Lower lobe of right lung (tissue), 2 donors: ENCODE measurements at regions not wholly inside any gene's neighbourhood (a gene's known extent, or its start where the extent isn't known, plus 50 kb on each side); places are given as distances from the start of the nearest gene placed in this dataset.
A peak's percentile ranks its signal among the peaks of the same experiment; 100 is the strongest.

Experiments
- ATAC-seq, 2 donors: fragments of 200-7000 bp; cut with Tn5 transposase; one replicate each; pipeline ENCODE4 v1.9.1; 2020 to 2022; ENCODE audit warnings: mild to moderate bottlenecking in 2 of 2, moderate library complexity in 2 of 2
- DNase-seq: peaks from one replicate; pipeline ENCODE4 v3.0.0-alpha.2; 2020
- H3K27ac ChIP-seq: fragments of 200-600 bp; one replicate; pipeline ENCODE4 v1.8.0; 2022
- H3K27me3 ChIP-seq: fragments of 200-600 bp; one replicate; pipeline ENCODE4 v1.8.0; 2022; ENCODE audit warnings: low read depth
- H3K36me3 ChIP-seq: fragments of 200-600 bp; one replicate; pipeline ENCODE4 v1.8.0; 2022; ENCODE audit warnings: mild to moderate bottlenecking
- H3K4me1 ChIP-seq: fragments of 200-600 bp; one replicate; pipeline ENCODE4 v1.8.0; 2022
- H3K4me3 ChIP-seq: fragments of 200-600 bp; one replicate; pipeline ENCODE4 v1.8.0; 2022; ENCODE audit warnings: mild to moderate bottlenecking
- H3K9me3 ChIP-seq: fragments of 200-600 bp; one replicate; pipeline ENCODE4 v1.8.0; 2022
- intact Hi-C: fragments of 100-400 bp; cut with DNase I; formaldehyde crosslinking; loops from one replicate; pipeline ENCODE4 v1.11.0; 2022
- TF ChIP-seq, protein P1 (sequence below): fragments of 200-600 bp; IDR thresholded peaks from one replicate; pipeline ENCODE4 v1.8.0; 2022; ENCODE audit warnings: antibody characterized with exemption, mild to moderate bottlenecking
- donor health status: DM: no; HTN: yes; CAD: no; lungs with severe emphysema.

GRCh38 chr21:27825035-27825434 lies 858.1 kb upstream of the ADAMTS5 start:
- no peak for DNase-seq
- Histone ChIP-seq H3K36me3 (no peaks in the 10 kb centered on the region), H3K4me1 (no peaks in the 10 kb centered on the region), H3K4me3 (no peak overlapping the region), H3K27ac (no peak overlapping the region), H3K9me3 (no peaks in the 10 kb centered on the region), H3K27me3 (no peaks in the 10 kb centered on the region)
- intact Hi-C loops: no loop called here
- no peak for ATAC-seq
- TF ChIP-seq, protein P1, sequence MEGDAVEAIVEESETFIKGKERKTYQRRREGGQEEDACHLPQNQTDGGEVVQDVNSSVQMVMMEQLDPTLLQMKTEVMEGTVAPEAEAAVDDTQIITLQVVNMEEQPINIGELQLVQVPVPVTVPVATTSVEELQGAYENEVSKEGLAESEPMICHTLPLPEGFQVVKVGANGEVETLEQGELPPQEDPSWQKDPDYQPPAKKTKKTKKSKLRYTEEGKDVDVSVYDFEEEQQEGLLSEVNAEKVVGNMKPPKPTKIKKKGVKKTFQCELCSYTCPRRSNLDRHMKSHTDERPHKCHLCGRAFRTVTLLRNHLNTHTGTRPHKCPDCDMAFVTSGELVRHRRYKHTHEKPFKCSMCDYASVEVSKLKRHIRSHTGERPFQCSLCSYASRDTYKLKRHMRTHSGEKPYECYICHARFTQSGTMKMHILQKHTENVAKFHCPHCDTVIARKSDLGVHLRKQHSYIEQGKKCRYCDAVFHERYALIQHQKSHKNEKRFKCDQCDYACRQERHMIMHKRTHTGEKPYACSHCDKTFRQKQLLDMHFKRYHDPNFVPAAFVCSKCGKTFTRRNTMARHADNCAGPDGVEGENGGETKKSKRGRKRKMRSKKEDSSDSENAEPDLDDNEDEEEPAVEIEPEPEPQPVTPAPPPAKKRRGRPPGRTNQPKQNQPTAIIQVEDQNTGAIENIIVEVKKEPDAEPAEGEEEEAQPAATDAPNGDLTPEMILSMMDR: no peak

- ATAC-seq (no peak), DNase-seq (no peak)
- H3K36me3 ChIP-seq: no peaks in the 10 kb centered on the region
- peaks cover 2% of the 10 kb centered on the region for H3K4me1 ChIP-seq
- H3K9me3 ChIP-seq: no peaks in the 10 kb centered on the region
- TF ChIP-seq, protein P1: no peak
- H3K4me3 ChIP-seq: no peak overlapping the region
- H3K27ac ChIP-seq: no peak overlapping the region
- intact Hi-C loops: no loop called here
- H3K27me3 ChIP-seq: no peaks in the 10 kb centered on the region
Observed at GRCh38 chr21:27823652-27824201, 856.8 kb upstream of the ADAMTS5 start.

GRCh38 chr21:27820342-27820741 lies 853.5 kb upstream of the ADAMTS5 start:
- Histone ChIP-seq H3K4me1 (peaks cover 11% of the 10 kb centered on the region), H3K9me3 (no peaks in the 10 kb centered on the region), H3K27ac (no peak overlapping the region), H3K36me3 (no peaks in the 10 kb centered on the region), H3K27me3 (no peaks in the 10 kb centered on the region), H3K4me3 (no peak overlapping the region)
- intact Hi-C loops: no loop called here
- TF ChIP-seq, protein P1: no peak
- DNase-seq (no peak), ATAC-seq (no peak)

DNA sequence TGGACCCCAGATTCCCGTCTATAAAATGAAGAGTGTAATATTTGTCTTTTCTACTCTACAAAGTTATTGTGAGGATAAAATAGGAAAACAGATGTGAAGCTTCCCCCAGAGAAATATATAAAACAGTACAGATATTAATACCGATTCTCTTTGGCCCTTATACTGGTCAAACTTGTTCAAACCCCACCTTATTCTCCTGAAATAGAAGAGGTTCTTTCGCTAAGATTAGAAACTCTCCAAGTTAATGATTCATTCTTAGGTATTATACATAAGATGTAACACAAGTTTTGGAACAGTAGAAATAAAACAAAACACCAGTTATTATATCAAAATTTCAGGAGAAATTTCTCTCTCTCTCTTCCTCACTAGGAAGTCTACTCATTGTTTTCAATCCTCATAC lies 852.4 kb upstream of the ADAMTS5 start:
- ATAC-seq: peak; percentile 80 to 92

DNA sequence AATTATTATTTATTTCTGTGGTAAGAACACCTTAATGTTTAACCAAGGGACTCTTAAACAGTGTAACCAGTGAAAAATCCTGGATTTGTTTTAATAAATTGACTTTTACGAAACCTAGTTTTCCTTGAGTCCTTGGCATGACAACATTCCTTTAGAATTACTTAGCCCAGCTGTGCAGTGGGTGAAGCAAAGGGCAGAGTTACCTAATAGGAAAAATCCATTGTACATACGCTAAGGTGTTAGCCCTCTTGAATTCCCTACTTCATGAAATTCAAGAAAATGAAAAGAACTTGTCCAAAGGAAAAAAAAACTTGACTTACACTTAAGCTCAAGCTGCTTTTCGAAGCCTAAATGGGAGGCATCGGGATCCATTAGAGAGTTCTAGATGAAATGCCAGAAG lies 852.0 kb upstream of the ADAMTS5 start:
- H3K27ac ChIP-seq: peak overlapping the region; percentile 74
- intact Hi-C loops: no loop called here
- ATAC-seq: peak; percentile 92 to 95

More for the DNA sequence above, 852.4 kb upstream of the ADAMTS5 start:
- intact Hi-C loops: no loop called here
- Histone ChIP-seq H3K9me3 (no peaks in the 10 kb centered on the region), H3K4me1 (peaks cover 11% of the 10 kb centered on the region), H3K36me3 (no peaks in the 10 kb centered on the region), H3K27ac (peak overlapping the region; percentile 74), H3K27me3 (no peaks in the 10 kb centered on the region), H3K4me3 (no peak overlapping the region)
- TF ChIP-seq, protein P1: no peak
- DNase-seq: no peak

More for the DNA sequence above, 852.0 kb upstream of the ADAMTS5 start:
- TF ChIP-seq, protein P1: no peak
- Histone ChIP-seq H3K36me3 (no peaks in the 10 kb centered on the region), H3K4me3 (no peak overlapping the region), H3K9me3 (no peaks in the 10 kb centered on the region), H3K4me1 (peaks cover 11% of the 10 kb centered on the region), H3K27me3 (no peaks in the 10 kb centered on the region)
- DNase-seq: no peak
